GM18868 (cell line): ENCODE measurements at regions not wholly inside any gene's neighbourhood (a gene's known extent, or its start where the extent isn't known, plus 50 kb on each side); places are given as distances from the start of the nearest gene placed in this dataset.

Source experiments
- ATAC-seq: cut with Tn5 transposase; IDR thresholded peaks from one replicate; pipeline ENCODE4 v1.9.1; 2021; ENCODE audit warnings: mild to moderate bottlenecking, moderate library complexity; ENCODE audit not compliant: unreplicated experiment

- ATAC-seq, result no peak
These were observed 600.1 kb upstream of the CHORDC1 start for GRCh38 chr11:90822996-90823395.

- no peak for ATAC-seq
These were observed 595.4 kb upstream of the CHORDC1 start for GRCh38 chr11:90818196-90818745.

GRCh38 chr11:90809581-90809980, 586.7 kb upstream of the CHORDC1 start:
- no peak for ATAC-seq

GRCh38 chr11:90805172-90805571, 582.3 kb upstream of the CHORDC1 start:
- no peak for ATAC-seq

GRCh38 chr11:90803831-90804230, 581.0 kb upstream of the CHORDC1 start:
- ATAC-seq, result no peak

- no peak for ATAC-seq
These were observed 580.5 kb upstream of the CHORDC1 start for GRCh38 chr11:90803366-90803765.

GRCh38 chr11:90798769-90799168, 575.9 kb upstream of the CHORDC1 start:
- ATAC-seq, result no peak

GRCh38 chr11:90795746-90796145, 572.9 kb upstream of the CHORDC1 start:
- no peak for ATAC-seq

GRCh38 chr11:90788961-90789360, 566.1 kb upstream of the CHORDC1 start:
- no peak for ATAC-seq

- no peak for ATAC-seq
These were observed 561.5 kb upstream of the CHORDC1 start for GRCh38 chr11:90784241-90784814.

- ATAC-seq, result no peak
These were observed 560.3 kb upstream of the CHORDC1 start for GRCh38 chr11:90783111-90783510.

GRCh38 chr11:90779098-90779497, 556.2 kb upstream of the CHORDC1 start:
- no peak for ATAC-seq

GRCh38 chr11:90775567-90776165, 552.8 kb upstream of the CHORDC1 start:
- ATAC-seq, result no peak

GRCh38 chr11:90774727-90775566, 552.1 kb upstream of the CHORDC1 start:
- ATAC-seq, result no peak

- no peak for ATAC-seq
These were observed 547.2 kb upstream of the CHORDC1 start for GRCh38 chr11:90770007-90770406.

- no peak for ATAC-seq
These were observed 543.3 kb upstream of the CHORDC1 start for GRCh38 chr11:90766121-90766520.

GRCh38 chr11:90764691-90765090, 541.8 kb upstream of the CHORDC1 start:
- no peak for ATAC-seq

- ATAC-seq, result no peak
These were observed 535.1 kb upstream of the CHORDC1 start for GRCh38 chr11:90757849-90758494.

GRCh38 chr11:90756617-90757016, 533.8 kb upstream of the CHORDC1 start:
- ATAC-seq, result no peak

GRCh38 chr11:90753546-90753945, 530.7 kb upstream of the CHORDC1 start:
- no peak for ATAC-seq

- no peak for ATAC-seq
These were observed 524.2 kb upstream of the CHORDC1 start for GRCh38 chr11:90747057-90747456.
